Renal cortical epithelial cell (primary cell): ENCODE measurements at regions not wholly inside any gene's neighbourhood (a gene's known extent, or its start where the extent isn't known, plus 50 kb on each side); places are given as distances from the start of the nearest gene placed in this dataset.

Experiments
- DNase-seq: peaks from one replicate; pipeline ENCODE4 v3.0.0-alpha.2; 2011; ENCODE audit warnings: low read depth

GRCh38 chr16:35506018-35506897 is 2046.8 kb downstream of the TP53TG3F start:
- DNase-seq, result no peak

- no peak for DNase-seq
These were observed 2047.4 kb downstream of the TP53TG3F start for GRCh38 chr16:35506898-35507194.

DNA sequence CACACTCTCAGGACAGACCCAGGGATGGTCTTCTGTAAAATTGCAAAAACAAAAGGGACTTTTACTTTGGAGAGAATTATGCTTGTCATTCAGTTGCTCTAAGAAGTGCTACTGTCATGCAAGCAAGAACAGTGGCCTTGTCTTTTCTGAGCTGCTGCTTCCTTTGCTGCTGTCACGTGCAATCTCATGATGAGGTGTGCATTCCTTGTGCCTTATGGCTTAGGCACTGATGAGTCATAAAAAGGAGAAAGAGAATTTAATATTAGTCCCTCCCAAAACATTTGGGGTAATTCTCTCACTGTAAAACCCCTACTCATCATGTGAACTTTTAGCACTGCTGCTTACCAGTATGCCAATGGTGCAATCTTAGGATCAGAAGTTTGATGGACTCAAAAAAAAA is 2051.3 kb downstream of the TP53TG3F start:
- no peak for DNase-seq

DNA sequence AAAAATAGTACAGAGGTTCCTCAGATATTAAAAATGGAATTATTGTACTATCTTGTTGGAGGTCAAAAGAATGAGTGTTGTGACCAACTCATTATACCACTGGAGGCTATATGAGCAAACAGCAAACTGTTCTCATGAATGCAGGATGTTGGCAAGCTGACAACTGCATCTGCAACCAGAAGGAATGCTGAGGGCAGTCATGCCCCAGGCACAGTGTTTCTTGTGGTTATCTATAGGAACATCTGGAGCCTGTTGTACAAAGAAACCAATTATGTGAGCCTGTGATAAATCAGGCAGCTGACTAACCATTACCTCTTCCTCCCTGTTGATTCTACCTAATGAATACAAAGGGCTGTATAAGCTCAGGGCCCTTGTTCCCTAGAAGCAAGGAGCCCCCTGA is 2057.1 kb downstream of the TP53TG3F start:
- no peak for DNase-seq

- DNase-seq, result no peak
These were observed 2057.6 kb downstream of the TP53TG3F start for GRCh38 chr16:35516971-35517370.

DNA sequence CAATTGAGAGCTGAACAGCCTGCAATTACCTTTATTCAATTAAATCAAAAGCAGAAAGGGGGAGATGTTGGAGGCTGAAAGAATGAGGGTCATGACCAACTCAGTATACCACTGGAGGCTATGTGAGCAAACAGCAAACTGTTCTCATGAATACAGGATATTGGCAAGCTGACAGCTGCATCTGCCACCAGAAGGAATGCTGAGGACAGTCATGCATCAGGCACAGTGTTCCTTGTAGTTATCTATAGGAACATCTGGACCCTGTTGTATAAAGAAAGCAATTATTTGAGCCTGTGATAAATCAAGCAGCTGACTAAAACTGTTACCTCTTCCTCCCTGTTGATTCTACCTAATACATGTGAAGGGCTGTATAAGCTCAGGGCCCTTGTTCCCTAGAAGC is 2064.6 kb downstream of the TP53TG3F start:
- DNase-seq, result no peak

DNA sequence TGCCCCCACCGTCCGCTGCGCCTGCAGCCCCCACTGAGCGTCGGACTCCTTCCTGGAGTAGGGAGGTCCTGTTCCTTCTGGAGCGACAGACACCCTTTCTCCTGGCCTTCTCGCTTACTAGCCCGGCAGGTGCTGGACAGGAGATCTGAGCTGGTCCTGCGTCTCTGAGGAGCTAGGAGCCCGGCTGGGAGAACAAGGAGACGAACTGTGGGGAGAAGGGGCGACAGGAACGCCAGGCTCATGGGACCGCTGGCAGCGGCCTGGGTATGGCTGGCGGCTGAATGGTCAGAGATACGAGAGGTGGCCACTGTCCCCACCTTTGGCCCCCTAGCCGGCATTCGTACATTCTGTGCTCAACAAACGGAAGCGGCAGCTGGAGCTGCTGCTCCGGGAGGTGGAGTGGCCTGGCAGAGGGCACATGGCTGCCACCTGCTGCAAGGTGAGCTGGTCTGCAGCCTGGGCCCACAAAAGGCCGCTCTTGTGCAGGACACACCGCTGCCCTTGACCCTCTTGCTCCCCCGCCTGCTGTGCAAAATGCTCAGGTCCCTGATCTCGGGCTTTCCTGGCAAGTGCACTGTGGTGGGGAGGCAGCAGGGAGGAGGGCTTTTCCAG is 2066.7 kb downstream of the TP53TG3F start:
- no peak for DNase-seq

DNA sequence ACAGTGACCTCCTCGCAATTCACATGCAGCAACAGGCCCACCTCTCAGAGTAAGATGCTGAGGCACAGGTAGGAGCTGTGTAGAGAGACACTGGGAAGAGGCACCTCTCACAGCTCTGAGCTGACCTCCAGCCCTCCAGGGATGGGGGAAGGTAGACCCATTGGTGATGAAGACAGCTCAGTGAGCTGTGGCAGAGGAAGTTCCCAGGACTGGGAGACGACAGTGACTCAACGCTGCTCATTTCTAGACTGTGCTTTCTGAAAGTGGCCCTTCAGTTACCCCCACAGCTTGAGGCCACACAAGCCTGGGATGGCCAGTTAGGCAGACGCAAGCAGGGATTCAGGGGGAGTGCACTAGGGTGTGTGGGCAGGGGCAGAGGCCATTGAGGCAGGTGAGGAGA is 2073.2 kb downstream of the TP53TG3F start:
- no peak for DNase-seq

DNA sequence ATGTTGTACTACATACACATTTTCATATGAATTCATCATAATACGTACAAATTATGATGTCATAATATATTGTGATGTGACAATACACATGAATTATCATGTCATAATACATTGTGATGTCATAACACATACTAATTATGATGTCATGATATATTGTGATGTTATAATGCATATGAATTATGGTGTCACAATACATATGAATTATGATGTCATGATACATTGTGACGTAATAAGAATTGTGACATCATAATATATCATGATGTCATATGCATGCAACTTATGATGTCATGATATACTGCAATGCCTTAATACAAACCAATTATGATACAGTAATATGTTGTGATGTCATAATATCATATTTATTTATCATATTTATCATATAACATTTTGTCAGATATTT is 2074.3 kb downstream of the TP53TG3F start:
- DNase-seq, result peak; percentile 3

- no peak for DNase-seq
These were observed 2084.1 kb downstream of the TP53TG3F start for GRCh38 chr16:35543486-35543885.

GRCh38 chr16:35552763-35553162 is 2093.4 kb downstream of the TP53TG3F start:
- no peak for DNase-seq

DNA sequence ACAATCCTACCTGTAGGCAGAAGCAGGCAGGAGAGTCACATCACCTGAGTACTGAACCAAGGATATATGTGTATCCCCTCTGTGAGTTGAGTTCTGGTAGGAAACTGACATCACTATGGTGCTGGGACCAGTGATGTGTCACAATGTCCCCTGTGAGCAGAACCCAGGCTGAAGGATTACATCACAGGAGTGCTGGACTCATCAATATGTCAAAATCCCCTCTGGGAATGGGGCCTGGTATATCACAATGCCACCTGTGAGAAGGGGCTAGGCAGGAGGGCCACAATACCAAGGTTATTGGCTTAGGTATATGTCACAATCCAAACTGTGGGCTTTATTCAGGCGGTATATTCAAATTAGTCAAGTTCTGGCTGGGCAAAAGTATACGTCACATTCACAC is 2098.3 kb downstream of the TP53TG3F start:
- DNase-seq, result no peak

- peak; percentile 53 for DNase-seq
These were observed 2100.7 kb downstream of the TP53TG3F start for GRCh38 chr16:35559911-35560636.

DNA sequence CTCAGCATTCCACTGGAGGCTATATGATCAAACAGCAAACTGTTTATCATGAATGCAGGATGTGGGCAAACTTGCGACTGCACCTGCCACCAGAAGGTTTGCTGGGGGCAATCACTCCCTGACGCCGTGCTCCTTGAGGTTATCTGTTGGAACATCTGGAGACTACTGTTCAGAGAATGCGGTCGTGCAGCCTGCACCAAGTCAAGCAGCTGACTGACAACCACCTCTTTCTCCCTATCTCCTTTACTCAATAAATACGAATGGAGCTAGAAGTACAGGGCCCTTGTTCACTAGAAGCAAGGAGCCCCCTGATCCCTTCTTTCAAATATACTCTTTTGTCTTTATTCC is 2101.2 kb downstream of the TP53TG3F start:
- no peak for DNase-seq

DNA sequence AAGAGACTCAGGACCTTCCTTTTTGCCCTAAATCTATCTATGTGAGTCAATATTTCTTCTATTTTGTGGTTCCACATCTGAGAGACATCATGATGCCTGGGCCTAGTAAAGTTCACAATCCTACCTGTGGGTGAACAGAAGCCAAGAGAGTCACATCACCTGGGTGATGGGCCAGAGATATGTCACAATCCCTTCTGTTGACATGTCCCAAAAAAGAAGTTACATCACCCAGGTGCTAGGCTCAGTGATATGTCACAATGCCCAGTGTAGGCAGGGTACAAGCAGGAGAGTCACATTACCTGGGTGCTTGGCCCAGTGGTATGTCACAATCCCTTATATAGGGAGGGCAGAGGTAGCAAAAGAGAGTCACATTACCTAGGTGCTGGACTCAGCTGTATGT is 2101.9 kb downstream of the TP53TG3F start:
- no peak for DNase-seq

DNA sequence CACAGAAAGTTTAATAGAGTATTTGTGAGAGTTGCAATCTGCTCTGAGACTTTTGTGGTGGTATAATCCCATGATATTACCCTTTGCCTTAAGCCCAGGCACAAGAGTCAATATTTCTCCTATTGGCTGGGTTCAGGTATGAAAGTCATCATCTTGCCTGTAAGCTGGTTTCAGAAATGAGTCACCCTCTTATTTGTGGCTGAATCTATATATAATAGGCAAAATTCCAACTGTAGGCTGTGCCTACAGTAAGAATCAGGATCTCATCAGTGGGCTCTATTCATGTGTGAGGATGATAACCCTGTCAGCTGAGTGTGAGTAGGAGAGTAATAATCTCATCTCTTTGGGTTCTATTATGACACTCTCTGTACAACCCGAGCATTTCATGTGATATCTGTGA is 2103.1 kb downstream of the TP53TG3F start:
- no peak for DNase-seq

GRCh38 chr16:35562919-35563318 is 2103.5 kb downstream of the TP53TG3F start:
- no peak for DNase-seq

- no peak for DNase-seq
These were observed 2104.7 kb downstream of the TP53TG3F start for GRCh38 chr16:35564148-35564547.

DNA sequence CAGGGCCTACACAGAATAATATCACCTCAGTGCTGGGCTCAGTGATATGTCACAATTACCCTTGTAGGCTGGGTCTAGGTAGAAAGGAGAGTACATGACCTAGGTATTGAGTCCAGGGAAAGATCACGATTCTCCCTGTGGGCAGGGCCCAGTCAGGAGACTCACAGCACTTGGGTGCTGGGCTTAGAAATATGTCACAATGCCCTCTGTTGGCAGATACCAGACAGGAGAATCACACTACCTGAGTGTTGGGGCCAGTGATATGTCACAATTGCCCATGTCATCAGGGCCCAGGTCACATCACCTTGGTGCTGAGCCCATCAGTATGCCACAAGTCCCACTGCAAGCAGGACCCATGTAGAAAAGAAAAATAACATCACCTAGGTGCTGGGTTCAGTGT is 2105.5 kb downstream of the TP53TG3F start:
- DNase-seq, result no peak

DNA sequence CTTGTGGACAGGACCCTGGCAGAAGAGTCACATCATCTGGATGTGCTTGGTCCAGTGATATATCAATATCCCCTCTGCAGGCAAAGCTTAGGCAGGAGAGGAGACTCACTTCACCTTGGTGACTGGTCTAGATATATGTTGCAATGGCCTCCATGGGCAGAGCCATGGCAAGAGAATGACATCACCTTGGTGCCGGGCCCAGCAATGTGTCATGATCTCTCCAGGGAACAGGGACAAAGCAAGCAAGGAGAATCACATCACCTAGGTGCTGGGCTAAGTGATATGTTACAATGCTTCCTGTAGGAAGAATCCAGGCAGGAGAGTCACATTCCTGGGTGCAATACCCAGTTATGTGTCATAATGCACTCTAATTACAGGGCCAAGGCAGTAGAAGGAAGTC is 2106.2 kb downstream of the TP53TG3F start:
- peak; percentile 25 for DNase-seq

GRCh38 chr16:35569413-35569812 is 2110.0 kb downstream of the TP53TG3F start:
- DNase-seq, result no peak

DNA sequence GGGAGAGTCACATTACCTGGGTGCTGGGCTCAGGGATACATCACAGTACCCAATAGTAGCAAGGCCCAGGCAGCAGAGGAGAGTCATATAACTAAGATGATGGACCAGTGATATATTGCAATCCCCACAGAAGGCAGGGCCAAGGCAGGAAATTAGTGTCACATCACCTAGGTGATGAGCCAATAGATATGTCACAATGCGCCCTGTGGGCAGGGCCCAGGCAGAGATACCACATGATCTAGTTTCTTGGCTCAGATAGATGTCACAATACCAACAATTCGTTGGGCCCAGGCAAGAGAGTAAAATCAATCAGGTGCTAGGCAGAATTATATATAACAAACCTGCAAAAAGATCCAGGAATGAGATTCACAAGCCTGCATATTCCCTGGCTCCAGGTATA is 2111.5 kb downstream of the TP53TG3F start:
- DNase-seq, result no peak

DNA sequence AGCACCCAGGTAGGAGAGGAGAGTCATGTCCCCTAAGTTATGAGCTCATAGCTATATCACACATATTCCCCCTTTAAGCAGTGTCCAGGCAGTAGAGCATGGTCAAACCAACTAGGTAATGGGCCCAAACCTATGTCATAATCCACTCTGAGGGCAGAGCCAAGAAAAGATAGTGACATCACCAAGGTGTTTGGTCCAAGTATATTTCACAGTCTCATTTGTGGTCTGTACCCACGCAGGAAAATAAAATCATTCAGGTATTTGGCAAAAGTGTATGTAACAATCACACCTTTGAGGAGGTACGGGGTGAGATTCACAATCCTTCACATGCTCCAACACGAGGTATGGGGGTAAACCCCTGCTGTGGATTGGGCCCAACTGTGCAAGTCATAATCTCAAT is 2112.8 kb downstream of the TP53TG3F start:
- no peak for DNase-seq
